Epithelial cell of prostate (primary cell): ENCODE measurements at regions not wholly inside any gene's neighbourhood (a gene's known extent, or its start where the extent isn't known, plus 50 kb on each side); places are given as distances from the start of the nearest gene placed in this dataset.
"Not testable (repeated sequence)": the region's sequence is repeated elsewhere in the genome, so short reads cannot be mapped to it uniquely, and the experiment has no call there.

Experiments used
- DNase-seq: peaks from one replicate; pipeline ENCODE4 v3.0.0-alpha.2; 2011; ENCODE audit warnings: low read depth, low spot score
- H3K27ac ChIP-seq: fragments of 450-650 bp; 2 replicates; pipeline ENCODE4 v1.5.1; 2017; ENCODE audit warnings: mild to moderate bottlenecking

GRCh38 chr10:45239642-45240041, 75.8 kb downstream of the OR13A1 start:
- H3K27ac ChIP-seq = no peak overlapping the region
- no peak for DNase-seq

- no peak overlapping the region for H3K27ac ChIP-seq
- DNase-seq = no peak
Measured at GRCh38 chr10:45241865-45242520, 73.4 kb downstream of the OR13A1 start.

- H3K27ac ChIP-seq = no peak overlapping the region
- DNase-seq = no peak
Measured at GRCh38 chr10:45243261-45243660, 72.1 kb downstream of the OR13A1 start.

GRCh38 chr10:45246522-45246921, 68.9 kb downstream of the OR13A1 start:
- DNase-seq = no peak

GRCh38 chr10:45249978-45250693, 65.3 kb downstream of the OR13A1 start:
- DNase-seq = no peak
- no peak overlapping the region for H3K27ac ChIP-seq

More at GRCh38 chr10:45246522-45246921, 68.9 kb downstream of the OR13A1 start:
- no peak overlapping the region for H3K27ac ChIP-seq

- DNase-seq, H3K27ac ChIP-seq: not testable (repeated sequence)
Measured at GRCh38 chr10:45250694-45251075, 64.7 kb downstream of the OR13A1 start.
